T-helper 17 cell (primary cell): ENCODE measurements at regions not wholly inside any gene's neighbourhood (a gene's known extent, or its start where the extent isn't known, plus 50 kb on each side); places are given as distances from the start of the nearest gene placed in this dataset.

Experiments used
- ATAC-seq: fragments of 150-1000 bp; cut with Tn5 transposase; 2 replicates; pipeline ENCODE4 v1.10.0; 2021; ENCODE audit warnings: mild to moderate bottlenecking, moderate library complexity
- DNase-seq, 3 donors: peaks; one replicate each; pipeline versions ENCODE4 v3.0.0 to v3.0.0-alpha.2; 2020 to 2021
- H3K9me3 ChIP-seq: one replicate; pipeline ENCODE4 v1.7.0; 2013; ENCODE audit warnings: low read length, mild to moderate bottlenecking; ENCODE audit not compliant: control insufficient read depth, poor library complexity, severe bottlenecking
- H3K27ac Mint-ChIP-seq: one replicate; pipeline ENCODE4 v1.8.0; 2022; ENCODE audit warnings: mild to moderate bottlenecking, moderate library complexity, mixed read lengths
- H3K27me3 Mint-ChIP-seq: one replicate; pipeline ENCODE4 v1.8.0; 2022; ENCODE audit warnings: mixed read lengths
- H3K36me3 Mint-ChIP-seq: one replicate; pipeline ENCODE4 v1.8.0; 2022; ENCODE audit warnings: low read depth, mixed read lengths
- H3K4me1 Mint-ChIP-seq: one replicate; pipeline ENCODE4 v1.8.0; 2022; ENCODE audit warnings: mild to moderate bottlenecking, mixed read lengths
- H3K4me3 Mint-ChIP-seq: one replicate; pipeline ENCODE4 v1.8.0; 2022; ENCODE audit warnings: mild to moderate bottlenecking, moderate library complexity, mixed read lengths

- H3K4me1 Mint-ChIP-seq: no peaks in the 10 kb centered on the region
- ATAC-seq (no peak), DNase-seq (no peak)
- H3K4me3 Mint-ChIP-seq: no peak overlapping the region
- H3K9me3 ChIP-seq: no peaks in the 10 kb centered on the region
- no peak overlapping the region for H3K27ac Mint-ChIP-seq
- H3K36me3 Mint-ChIP-seq: no peaks in the 10 kb centered on the region
- no peaks in the 10 kb centered on the region for H3K27me3 Mint-ChIP-seq
Observed at GRCh38 chr11:97158243-97158642, 768.4 kb downstream of the JRKL start.

GRCh38 chr11:97163631-97164191 is 773.9 kb downstream of the JRKL start:
- H3K27me3 Mint-ChIP-seq: no peaks in the 10 kb centered on the region
- DNase-seq (no peak), ATAC-seq (no peak)
- no peaks in the 10 kb centered on the region for H3K36me3 Mint-ChIP-seq
- no peak overlapping the region for H3K4me3 Mint-ChIP-seq
- H3K27ac Mint-ChIP-seq: no peak overlapping the region
- H3K4me1 Mint-ChIP-seq: no peaks in the 10 kb centered on the region
- H3K9me3 ChIP-seq: no peaks in the 10 kb centered on the region

GRCh38 chr11:97201743-97202612 is 812.2 kb downstream of the JRKL start:
- H3K9me3 ChIP-seq: no peaks in the 10 kb centered on the region
- no peak for ATAC-seq
- no peaks in the 10 kb centered on the region for H3K36me3 Mint-ChIP-seq

GRCh38 chr11:97202613-97203292 is 812.9 kb downstream of the JRKL start:
- no peaks in the 10 kb centered on the region for H3K9me3 ChIP-seq
- Mint-ChIP-seq H3K4me3 (no peak overlapping the region), H3K4me1 (no peaks in the 10 kb centered on the region), H3K27me3 (no peaks in the 10 kb centered on the region), H3K27ac (no peak overlapping the region), H3K36me3 (no peaks in the 10 kb centered on the region)
- ATAC-seq (no peak), DNase-seq (no peak)

More at GRCh38 chr11:97201743-97202612, 812.2 kb downstream of the JRKL start:
- Mint-ChIP-seq H3K27me3 (no peaks in the 10 kb centered on the region), H3K4me1 (no peaks in the 10 kb centered on the region), H3K4me3 (no peak overlapping the region), H3K27ac (no peak overlapping the region)
- no peak for DNase-seq

GRCh38 chr11:97218011-97218410 is 828.2 kb downstream of the JRKL start:
- Mint-ChIP-seq H3K27me3 (no peaks in the 10 kb centered on the region), H3K36me3 (no peaks in the 10 kb centered on the region), H3K27ac (no peak overlapping the region), H3K4me1 (no peaks in the 10 kb centered on the region), H3K4me3 (no peak overlapping the region)
- no peak for DNase-seq
- no peaks in the 10 kb centered on the region for H3K9me3 ChIP-seq
- ATAC-seq: no peak

GRCh38 chr11:97223647-97224046 is 833.8 kb downstream of the JRKL start:
- ATAC-seq (no peak), DNase-seq (no peak)
- H3K36me3 Mint-ChIP-seq: no peaks in the 10 kb centered on the region
- H3K4me3 Mint-ChIP-seq: no peak overlapping the region
- no peak overlapping the region for H3K27ac Mint-ChIP-seq
- H3K27me3 Mint-ChIP-seq: no peaks in the 10 kb centered on the region
- H3K9me3 ChIP-seq: no peaks in the 10 kb centered on the region
- H3K4me1 Mint-ChIP-seq: no peaks in the 10 kb centered on the region

- Mint-ChIP-seq H3K36me3 (no peaks in the 10 kb centered on the region), H3K27ac (no peak overlapping the region), H3K4me1 (no peaks in the 10 kb centered on the region), H3K4me3 (no peak overlapping the region), H3K27me3 (no peaks in the 10 kb centered on the region)
- DNase-seq (no peak), ATAC-seq (no peak)
- H3K9me3 ChIP-seq: no peaks in the 10 kb centered on the region
Observed at GRCh38 chr11:97224396-97224795, 834.6 kb downstream of the JRKL start.

GRCh38 chr11:97225794-97226193 is 836.0 kb downstream of the JRKL start:
- no peak for ATAC-seq
- Mint-ChIP-seq H3K27ac (no peak overlapping the region), H3K36me3 (no peaks in the 10 kb centered on the region), H3K4me3 (no peak overlapping the region), H3K27me3 (no peaks in the 10 kb centered on the region), H3K4me1 (no peaks in the 10 kb centered on the region)
- DNase-seq: no peak
- no peaks in the 10 kb centered on the region for H3K9me3 ChIP-seq

- no peaks in the 10 kb centered on the region for H3K27me3 Mint-ChIP-seq
- DNase-seq (no peak), ATAC-seq (no peak)
- H3K27ac Mint-ChIP-seq: no peak overlapping the region
- no peaks in the 10 kb centered on the region for H3K4me1 Mint-ChIP-seq
- H3K4me3 Mint-ChIP-seq: no peak overlapping the region
- no peaks in the 10 kb centered on the region for H3K36me3 Mint-ChIP-seq
- H3K9me3 ChIP-seq: no peaks in the 10 kb centered on the region
Observed at GRCh38 chr11:97229936-97230335, 840.1 kb downstream of the JRKL start.

GRCh38 chr11:97231231-97231630 is 841.4 kb downstream of the JRKL start:
- no peak for DNase-seq
- H3K9me3 ChIP-seq: no peaks in the 10 kb centered on the region
- H3K36me3 Mint-ChIP-seq: no peaks in the 10 kb centered on the region
- H3K27me3 Mint-ChIP-seq: no peaks in the 10 kb centered on the region
- H3K27ac Mint-ChIP-seq: no peak overlapping the region
- H3K4me3 Mint-ChIP-seq: no peak overlapping the region
- H3K4me1 Mint-ChIP-seq: no peaks in the 10 kb centered on the region
- ATAC-seq: no peak

- H3K9me3 ChIP-seq: no peaks in the 10 kb centered on the region
- Mint-ChIP-seq H3K4me3 (no peak overlapping the region), H3K27me3 (no peaks in the 10 kb centered on the region), H3K4me1 (no peaks in the 10 kb centered on the region), H3K27ac (no peak overlapping the region), H3K36me3 (no peaks in the 10 kb centered on the region)
- ATAC-seq (no peak), DNase-seq (no peak)
Observed at GRCh38 chr11:97234016-97234415, 844.2 kb downstream of the JRKL start.

- no peaks in the 10 kb centered on the region for H3K4me1 Mint-ChIP-seq
- H3K27ac Mint-ChIP-seq: no peak overlapping the region
- no peaks in the 10 kb centered on the region for H3K9me3 ChIP-seq
- H3K36me3 Mint-ChIP-seq: no peaks in the 10 kb centered on the region
- H3K27me3 Mint-ChIP-seq: no peaks in the 10 kb centered on the region
- no peak overlapping the region for H3K4me3 Mint-ChIP-seq
- DNase-seq (no peak), ATAC-seq (no peak)
Observed at GRCh38 chr11:97237151-97237550, 847.3 kb downstream of the JRKL start.

- H3K9me3 ChIP-seq: no peaks in the 10 kb centered on the region
- no peaks in the 10 kb centered on the region for H3K36me3 Mint-ChIP-seq
- ATAC-seq (no peak), DNase-seq (no peak)
- H3K4me1 Mint-ChIP-seq: no peaks in the 10 kb centered on the region
- no peaks in the 10 kb centered on the region for H3K27me3 Mint-ChIP-seq
- H3K27ac Mint-ChIP-seq: no peak overlapping the region
- no peak overlapping the region for H3K4me3 Mint-ChIP-seq
Observed at GRCh38 chr11:97247601-97248000, 857.8 kb downstream of the JRKL start.
